Colonic mucosa (tissue), 4 donors: ENCODE measurements at regions not wholly inside any gene's neighbourhood (a gene's known extent, or its start where the extent isn't known, plus 50 kb on each side); places are given as distances from the start of the nearest gene placed in this dataset.
"Not testable (repeated sequence)": the region's sequence is repeated elsewhere in the genome, so short reads cannot be mapped to it uniquely, and the experiment has no call there.

Experiments
- DNase-seq: peaks from one replicate; pipeline ENCODE4 v3.0.0-alpha.2; 2020
- H3K27ac ChIP-seq: fragments of 200-600 bp; one replicate; pipeline ENCODE4 v1.8.0; 2021
- H3K27me3 ChIP-seq: fragments of 200-600 bp; one replicate; pipeline ENCODE4 v1.8.0; 2021
- H3K36me3 ChIP-seq: fragments of 200-600 bp; one replicate; pipeline ENCODE4 v1.8.0; 2021
- H3K4me1 ChIP-seq: fragments of 200-600 bp; one replicate; pipeline ENCODE4 v1.8.0; 2021; ENCODE audit warnings: mild to moderate bottlenecking
- H3K4me3 ChIP-seq: fragments of 200-600 bp; one replicate; pipeline ENCODE4 v1.8.0; 2021
- H3K9ac ChIP-seq, 2 donors: one replicate each; pipeline ENCODE4 v1.7.0; 2013; ENCODE audit warnings: control low read depth in 2 of 2, low read depth in 2 of 2, low read length in 2 of 2
- H3K9me3 ChIP-seq: fragments of 200-600 bp; one replicate; pipeline ENCODE4 v1.8.0; 2021
- CTCF ChIP-seq: fragments of 200-600 bp; IDR thresholded peaks from one replicate; pipeline ENCODE4 v1.8.0; 2022; ENCODE audit warnings: antibody characterized with exemption, mild to moderate bottlenecking
- intact Hi-C: fragments of 100-400 bp; cut with DNase I; formaldehyde crosslinking; loops from one replicate; pipeline ENCODE4 v1.14.1; 2022
- donor health status: healthy.
- donor health status: DM: no; HTN: no; CAD: no.
- donor health status: DM: no; HTN: no; CAD: no.

- Histone ChIP-seq H3K27me3 (no peaks in the 10 kb centered on the region), H3K4me3 (no peak overlapping the region), H3K27ac (no peak overlapping the region), H3K36me3 (no peaks in the 10 kb centered on the region), H3K9ac (no peak overlapping the region), H3K4me1 (no peaks in the 10 kb centered on the region), H3K9me3 (no peaks in the 10 kb centered on the region)
- DNase-seq, result no peak
- intact Hi-C loops, result no loop called here
- TF ChIP-seq CTCF, result no peak
Observed at GRCh38 chr16:59634004-59634579, 900.0 kb upstream of the GOT2 start.

DNA sequence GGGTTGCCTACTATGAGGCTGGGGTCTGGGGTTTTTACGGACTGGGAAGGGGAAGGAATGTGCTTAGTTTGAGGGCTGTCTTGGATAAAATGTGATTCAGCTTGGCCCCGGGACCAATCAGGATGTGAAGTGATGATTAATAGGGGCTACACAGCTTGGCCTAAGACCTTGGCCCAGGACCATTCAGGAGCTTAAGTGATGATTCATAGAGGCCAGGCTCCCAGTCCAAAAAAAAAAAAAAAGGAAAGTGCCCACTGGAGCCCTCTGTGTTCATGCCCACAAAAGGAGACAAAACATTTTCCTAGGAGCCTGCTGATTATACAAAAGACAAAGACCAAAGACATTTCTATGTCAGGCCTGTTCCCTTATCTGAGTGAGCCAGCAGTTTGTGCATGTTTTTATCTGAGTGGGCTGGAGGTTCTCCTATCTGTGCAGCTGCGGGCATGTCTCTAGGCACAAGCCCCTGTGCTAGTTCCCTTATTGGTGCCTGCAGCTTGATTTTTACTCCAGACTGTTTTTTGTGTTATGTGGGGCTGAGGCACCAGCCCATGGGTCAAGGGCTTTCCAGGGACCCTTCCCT lies 898.2 kb upstream of the GOT2 start:
- no peaks in the 10 kb centered on the region for H3K4me1 ChIP-seq
- DNase-seq, result no peak
- H3K9me3 ChIP-seq, result no peaks in the 10 kb centered on the region
- H3K27ac ChIP-seq, result no peak overlapping the region
- no peak for TF ChIP-seq CTCF
- H3K27me3 ChIP-seq, result no peaks in the 10 kb centered on the region
- no peak overlapping the region for H3K9ac ChIP-seq
- H3K36me3 ChIP-seq, result no peaks in the 10 kb centered on the region
- intact Hi-C loops, result no loop called here
- no peak overlapping the region for H3K4me3 ChIP-seq

GRCh38 chr16:59624381-59624780 lies 890.3 kb upstream of the GOT2 start:
- H3K27ac ChIP-seq, intact Hi-C loops, H3K27me3 ChIP-seq, H3K9me3 ChIP-seq, H3K9ac ChIP-seq, H3K4me3 ChIP-seq, H3K36me3 ChIP-seq, H3K4me1 ChIP-seq, DNase-seq: not testable (repeated sequence)

DNA sequence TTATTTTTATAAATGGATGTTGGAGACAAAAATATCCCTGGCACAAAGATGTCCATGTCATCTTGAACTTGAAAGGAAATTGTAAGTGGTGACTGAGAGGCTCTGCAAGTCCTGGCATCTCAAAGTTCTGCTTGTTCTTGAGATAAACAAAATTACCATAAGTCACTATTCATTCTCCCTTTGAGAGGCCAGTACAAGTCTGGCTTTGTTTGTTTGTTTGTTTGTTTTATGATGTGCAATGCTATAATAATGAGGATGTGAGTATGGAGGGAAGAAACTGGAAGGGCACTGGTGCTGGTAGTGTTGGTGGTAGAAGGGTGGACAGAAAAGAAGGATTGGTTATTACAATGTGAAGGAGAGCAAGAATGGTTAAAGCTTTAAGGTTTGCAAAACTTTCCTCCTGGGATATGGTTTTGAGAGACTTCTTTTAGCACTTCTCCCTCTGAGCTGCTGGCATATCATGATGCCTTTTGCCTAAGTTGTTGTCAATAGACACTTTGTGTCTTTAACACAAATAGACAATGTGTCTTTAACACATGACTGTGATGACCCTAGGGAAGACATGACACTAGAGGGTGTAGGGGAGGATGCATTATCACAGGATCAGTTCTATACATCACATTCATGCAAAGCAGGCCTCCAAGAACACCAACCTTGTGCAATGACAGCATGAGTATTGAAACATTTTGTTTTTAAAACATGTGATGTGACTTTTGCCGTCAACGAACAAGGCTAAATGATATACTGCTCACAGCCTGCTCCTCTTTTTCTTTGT lies 880.5 kb upstream of the GOT2 start:
- no peak for DNase-seq
- Histone ChIP-seq H3K9me3 (no peaks in the 10 kb centered on the region), H3K36me3 (no peaks in the 10 kb centered on the region), H3K27me3 (no peaks in the 10 kb centered on the region), H3K4me3 (no peak overlapping the region), H3K4me1 (no peaks in the 10 kb centered on the region), H3K27ac (no peak overlapping the region), H3K9ac (no peak overlapping the region)
- intact Hi-C loops, result no loop called here
- TF ChIP-seq CTCF, result no peak

DNA sequence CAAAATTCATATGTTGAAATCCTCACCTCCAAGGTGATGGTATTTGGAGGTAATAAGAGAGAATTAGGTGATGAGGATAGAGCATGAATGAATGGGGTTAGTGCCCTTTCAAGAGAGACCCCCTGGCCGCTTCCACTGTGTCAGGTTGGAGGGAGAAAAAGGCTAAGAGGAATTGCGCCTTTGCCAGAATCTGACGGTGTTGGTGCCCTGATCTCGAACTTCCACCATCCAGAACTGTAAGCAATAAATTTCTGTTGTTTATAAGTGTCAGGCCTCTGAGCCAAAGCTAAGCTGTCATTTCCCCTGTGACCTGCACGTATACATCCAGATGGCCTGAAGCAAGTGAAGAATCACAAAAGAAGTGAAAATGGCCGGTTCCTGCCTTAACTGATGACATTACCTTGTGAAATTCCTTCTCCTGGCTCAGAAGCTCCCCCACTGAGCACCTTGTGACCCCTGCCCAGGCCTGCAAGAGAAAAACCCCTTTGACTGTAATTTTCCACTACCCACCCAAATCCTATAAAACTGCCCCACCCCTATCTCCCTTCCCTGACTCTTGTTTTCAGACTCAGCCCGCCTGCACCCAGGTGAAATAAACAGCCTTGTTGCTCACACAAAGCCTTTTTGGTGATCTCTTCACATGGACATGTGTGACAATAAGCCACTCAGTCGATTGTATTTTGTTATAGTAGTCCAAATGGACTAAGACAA lies 878.9 kb upstream of the GOT2 start:
- H3K4me1 ChIP-seq, H3K27ac ChIP-seq, H3K4me3 ChIP-seq, intact Hi-C loops, H3K9me3 ChIP-seq, H3K36me3 ChIP-seq, H3K27me3 ChIP-seq, DNase-seq, H3K9ac ChIP-seq: not testable (repeated sequence)

- intact Hi-C loops, result no loop called here
- H3K27ac ChIP-seq, result no peak overlapping the region
- no peak for TF ChIP-seq CTCF
- no peaks in the 10 kb centered on the region for H3K36me3 ChIP-seq
- no peaks in the 10 kb centered on the region for H3K9me3 ChIP-seq
- no peak overlapping the region for H3K4me3 ChIP-seq
- H3K9ac ChIP-seq, result no peak overlapping the region
- H3K27me3 ChIP-seq, result no peaks in the 10 kb centered on the region
- no peaks in the 10 kb centered on the region for H3K4me1 ChIP-seq
- no peak for DNase-seq
Observed at GRCh38 chr16:59612094-59612493, 878.0 kb upstream of the GOT2 start.
